Right atrium auricular region (tissue), 2 donors: ENCODE measurements at regions not wholly inside any gene's neighbourhood (a gene's known extent, or its start where the extent isn't known, plus 50 kb on each side); places are given as distances from the start of the nearest gene placed in this dataset.
A peak's percentile ranks its signal among the peaks of the same experiment; 100 is the strongest.

Experiments used
- DNase-seq: peaks from one replicate; pipeline ENCODE4 v3.0.0-alpha.2; 2019; ENCODE audit warnings: low spot score
- H3K27ac ChIP-seq, 2 donors: fragments of 200-600 bp; sonication (generic); 1 replicate in 1 of 2; 2 replicates in 1 of 2; pipeline ENCODE4 v1.5.1; 2016 to 2019
- H3K27me3 ChIP-seq, 2 donors: fragments of 200-600 bp; sonication (generic); one replicate each; pipeline versions ENCODE4 v1.5.1 to v1.6.0; 2017 to 2019
- H3K36me3 ChIP-seq: fragments of 200-600 bp; sonication (generic); one replicate; pipeline ENCODE4 v1.5.1; 2016
- H3K4me1 ChIP-seq, 2 donors: fragments of 200-600 bp; sonication (generic); one replicate each; pipeline versions ENCODE4 v1.5.1 to v1.6.0; 2017 to 2019
- H3K4me3 ChIP-seq, 2 donors: fragments of 200-600 bp; sonication (generic); 1 replicate in 1 of 2; 2 replicates in 1 of 2; pipeline ENCODE4 v1.5.1; 2017 to 2019; ENCODE audit warnings: mild to moderate bottlenecking in 1 of 2, moderate library complexity in 1 of 2
- H3K9me3 ChIP-seq, 2 donors: fragments of 200-600 bp; sonication (generic); one replicate each; pipeline ENCODE4 v1.5.1; 2019
- TF ChIP-seq, protein P1 (sequence below), 2 donors: fragments of 200-600 bp; sonication (generic); IDR thresholded peaks; one replicate each; pipeline ENCODE4 v1.5.1; 2019; ENCODE audit warnings: antibody characterized with exemption in 2 of 2

DNA sequence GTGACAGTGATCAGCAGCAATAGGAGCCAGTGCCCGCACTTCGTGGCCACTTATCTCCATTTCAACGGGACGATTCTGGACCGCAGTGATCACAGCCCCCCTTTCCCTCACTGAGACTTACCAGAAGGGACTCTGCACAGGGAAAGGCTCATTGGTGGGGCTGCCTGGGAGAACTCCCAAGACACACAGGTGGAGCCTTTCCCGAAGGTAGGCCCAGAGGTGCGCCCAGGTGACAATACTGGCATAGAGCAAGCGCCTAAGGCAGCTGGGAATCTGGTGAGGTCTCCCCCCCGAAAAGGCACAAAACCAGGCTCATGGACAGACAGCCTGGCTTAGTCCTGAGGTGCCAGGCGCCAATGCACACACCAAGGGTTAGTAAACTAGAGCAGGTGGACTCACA is 318.9 kb downstream of the AJAP1 start:
- Histone ChIP-seq H3K9me3 (no peaks in the 10 kb centered on the region), H3K27ac (no peak overlapping the region), H3K36me3 (no peaks in the 10 kb centered on the region), H3K4me3 (no peak overlapping the region), H3K4me1 (no peaks in the 10 kb centered on the region), H3K27me3 (no peaks in the 10 kb centered on the region)
- no peak for DNase-seq
- TF ChIP-seq, protein P1, sequence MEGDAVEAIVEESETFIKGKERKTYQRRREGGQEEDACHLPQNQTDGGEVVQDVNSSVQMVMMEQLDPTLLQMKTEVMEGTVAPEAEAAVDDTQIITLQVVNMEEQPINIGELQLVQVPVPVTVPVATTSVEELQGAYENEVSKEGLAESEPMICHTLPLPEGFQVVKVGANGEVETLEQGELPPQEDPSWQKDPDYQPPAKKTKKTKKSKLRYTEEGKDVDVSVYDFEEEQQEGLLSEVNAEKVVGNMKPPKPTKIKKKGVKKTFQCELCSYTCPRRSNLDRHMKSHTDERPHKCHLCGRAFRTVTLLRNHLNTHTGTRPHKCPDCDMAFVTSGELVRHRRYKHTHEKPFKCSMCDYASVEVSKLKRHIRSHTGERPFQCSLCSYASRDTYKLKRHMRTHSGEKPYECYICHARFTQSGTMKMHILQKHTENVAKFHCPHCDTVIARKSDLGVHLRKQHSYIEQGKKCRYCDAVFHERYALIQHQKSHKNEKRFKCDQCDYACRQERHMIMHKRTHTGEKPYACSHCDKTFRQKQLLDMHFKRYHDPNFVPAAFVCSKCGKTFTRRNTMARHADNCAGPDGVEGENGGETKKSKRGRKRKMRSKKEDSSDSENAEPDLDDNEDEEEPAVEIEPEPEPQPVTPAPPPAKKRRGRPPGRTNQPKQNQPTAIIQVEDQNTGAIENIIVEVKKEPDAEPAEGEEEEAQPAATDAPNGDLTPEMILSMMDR (IDR thresholded peaks at IDR 0.05) = no peak

DNA sequence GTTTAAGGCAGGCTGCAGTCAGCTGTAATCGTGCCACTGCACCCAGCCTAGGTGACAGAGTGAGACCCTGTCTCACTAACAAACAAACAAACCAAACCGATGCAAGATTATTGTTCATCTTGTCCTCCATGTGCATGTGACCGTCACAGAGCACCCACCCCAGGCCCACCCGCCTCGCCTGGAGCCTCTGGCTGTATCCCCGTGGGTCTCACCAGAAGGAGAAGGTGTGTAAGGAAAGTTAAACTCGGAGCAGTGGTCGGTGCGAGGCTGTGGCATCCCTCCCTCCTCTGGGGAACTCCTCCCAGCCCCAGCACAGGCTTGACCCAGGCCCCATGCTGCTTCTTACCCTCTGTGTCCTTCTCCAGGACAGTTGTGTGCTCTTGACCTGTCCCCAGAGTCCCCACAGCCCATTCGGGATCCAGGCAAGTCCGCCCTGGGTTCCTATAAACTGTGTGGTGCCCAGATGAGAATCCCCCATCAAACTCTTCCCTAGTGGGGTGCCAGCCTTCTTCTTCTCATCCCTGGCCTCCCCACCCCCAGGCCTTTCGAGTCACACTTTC is 318.4 kb downstream of the AJAP1 start:
- Histone ChIP-seq H3K36me3 (no peaks in the 10 kb centered on the region), H3K4me3 (no peak overlapping the region), H3K27ac (no peak overlapping the region), H3K4me1 (no peaks in the 10 kb centered on the region), H3K9me3 (no peaks in the 10 kb centered on the region), H3K27me3 (no peaks in the 10 kb centered on the region)
- peak; percentile 18 for DNase-seq
- TF ChIP-seq, protein P1 (IDR thresholded peaks at IDR 0.05) = no peak

DNA sequence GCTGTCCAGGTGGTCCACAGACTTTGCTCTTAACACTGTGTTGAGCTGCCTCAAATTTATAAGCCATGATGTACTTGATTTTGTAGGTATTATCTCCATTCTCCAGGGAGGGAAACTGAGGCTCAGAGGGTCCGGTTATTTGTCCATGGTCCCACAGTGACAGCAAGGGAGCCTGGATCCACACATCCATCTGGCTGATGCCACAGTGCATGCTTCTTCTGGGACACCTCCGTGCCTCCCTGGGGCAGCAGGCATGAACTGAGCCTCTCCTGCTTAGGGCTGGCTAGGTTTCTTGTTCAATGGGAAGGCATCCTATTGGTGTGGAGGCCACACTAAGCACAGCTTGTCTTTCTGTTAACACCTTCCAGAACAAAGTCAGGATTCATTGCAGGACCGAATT is 317.3 kb downstream of the AJAP1 start:
- DNase-seq = peak; percentile 32
- H3K27ac ChIP-seq = no peak overlapping the region
- no peaks in the 10 kb centered on the region for H3K27me3 ChIP-seq

DNA sequence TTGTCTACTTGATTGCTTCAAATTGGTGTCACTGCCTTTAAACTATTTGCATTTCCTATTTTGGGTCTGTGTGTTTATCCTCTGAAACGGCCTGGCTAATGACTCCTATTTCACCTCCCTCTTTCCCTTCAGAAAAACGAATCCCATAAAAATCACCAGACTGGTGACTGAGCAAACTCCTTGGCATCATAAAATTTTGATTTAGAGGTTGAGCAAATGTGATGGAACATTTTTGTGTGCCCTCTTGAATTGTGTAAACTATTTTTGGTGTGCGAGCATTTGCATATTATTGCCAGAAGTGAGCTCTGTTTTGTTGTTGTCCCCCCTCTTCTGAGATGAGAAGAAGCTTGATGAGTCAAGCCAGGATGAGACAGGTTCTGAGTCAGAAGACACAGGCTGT is 316.1 kb downstream of the AJAP1 start:
- H3K9me3 ChIP-seq = no peaks in the 10 kb centered on the region
- H3K27me3 ChIP-seq = no peaks in the 10 kb centered on the region
- no peaks in the 10 kb centered on the region for H3K36me3 ChIP-seq
- H3K4me3 ChIP-seq = no peak overlapping the region
- DNase-seq = no peak
- TF ChIP-seq, protein P1 (IDR thresholded peaks at IDR 0.05) = no peak
- no peaks in the 10 kb centered on the region for H3K4me1 ChIP-seq
- no peak overlapping the region for H3K27ac ChIP-seq

More for the DNA sequence above, 317.3 kb downstream of the AJAP1 start:
- H3K36me3 ChIP-seq = no peaks in the 10 kb centered on the region
- no peaks in the 10 kb centered on the region for H3K4me1 ChIP-seq
- no peaks in the 10 kb centered on the region for H3K9me3 ChIP-seq
- TF ChIP-seq, protein P1 (IDR thresholded peaks at IDR 0.05) = no peak
- H3K4me3 ChIP-seq = no peak overlapping the region

DNA sequence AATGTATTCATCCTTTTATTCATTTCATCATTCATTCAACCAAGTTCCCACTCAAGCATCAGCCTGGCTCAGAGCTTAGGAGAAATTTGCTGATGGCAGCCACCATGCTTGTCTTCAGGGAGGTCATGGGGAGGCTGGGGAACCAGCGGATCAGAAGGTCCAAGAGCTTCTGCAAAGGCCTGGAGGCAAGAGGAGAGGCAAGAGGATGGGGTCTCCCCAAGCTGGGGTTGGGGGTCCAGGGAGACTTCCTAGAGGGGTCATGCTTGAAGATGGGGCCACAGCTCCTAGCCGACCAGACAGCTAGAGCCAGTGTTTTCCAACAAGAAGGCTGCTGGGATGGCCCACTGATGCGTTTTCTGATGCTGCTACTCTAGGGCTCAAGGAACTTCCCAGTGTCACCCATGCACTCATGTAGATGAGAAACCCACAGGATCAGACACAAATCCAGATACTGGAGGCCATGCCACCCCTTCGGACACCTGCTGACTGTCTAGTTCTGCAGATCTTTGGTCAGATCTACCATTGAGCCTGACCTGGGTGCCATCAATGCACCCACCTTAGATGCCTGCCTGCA is 315.2 kb downstream of the AJAP1 start:
- H3K4me1 ChIP-seq = no peaks in the 10 kb centered on the region
- no peak for DNase-seq
- H3K4me3 ChIP-seq = no peak overlapping the region
- TF ChIP-seq, protein P1 (IDR thresholded peaks at IDR 0.05) = no peak
- H3K9me3 ChIP-seq = no peaks in the 10 kb centered on the region
- H3K36me3 ChIP-seq = no peaks in the 10 kb centered on the region
- no peaks in the 10 kb centered on the region for H3K27me3 ChIP-seq
- H3K27ac ChIP-seq = no peak overlapping the region
